MM.1S (cell line): ENCODE measurements at regions not wholly inside any gene's neighbourhood (a gene's known extent, or its start where the extent isn't known, plus 50 kb on each side); places are given as distances from the start of the nearest gene placed in this dataset.

Experiments used
- CTCF ChIP-seq: fragments of 300-600 bp; sonication (generic); IDR thresholded peaks from 2 replicates; pipeline ENCODE4 v1.5.1; 2016; ENCODE audit warnings: antibody characterized with exemption, low read length, mixed read lengths
- EZH2 ChIP-seq: fragments of 300-600 bp; sonication (generic); optimal IDR thresholded peaks from 2 replicates; pipeline ENCODE3; 2017; ENCODE audit warnings: low read depth, mild to moderate bottlenecking, antibody characterized with exemption, low read length, mixed read lengths
- EZH2phosphoT487 ChIP-seq: fragments of 300-600 bp; sonication (generic); IDR thresholded peaks from 2 replicates; pipeline ENCODE4 v1.6.1; 2018; ENCODE audit warnings: antibody characterized with exemption, low read length

DNA sequence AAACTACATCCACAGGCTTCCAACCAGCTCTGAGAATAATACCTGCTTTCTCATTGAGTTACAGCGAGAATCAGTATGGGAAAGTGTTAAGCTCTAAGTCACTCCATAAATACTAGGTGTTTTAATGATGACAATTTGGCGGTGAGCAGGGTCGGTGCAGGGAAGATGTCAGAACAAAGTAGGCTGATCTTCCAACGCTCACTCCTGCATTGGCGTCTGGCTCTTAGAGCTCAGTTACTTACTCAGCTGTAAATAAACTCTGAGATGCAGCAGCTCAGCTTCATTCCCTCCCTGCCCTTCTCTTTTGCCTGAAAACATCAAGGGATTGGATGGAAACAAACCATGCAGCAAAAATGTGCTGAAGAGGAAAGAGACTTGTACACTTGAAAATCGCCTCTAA is 102.5 kb upstream of the SPACA1 start:
- TF ChIP-seq CTCF (no peak), EZH2 (no peak), EZH2phosphoT487 (no peak)
